ENCODE measurements at regions not wholly inside any gene's neighbourhood (a gene's known extent, or its start where the extent isn't known, plus 50 kb on each side); places are given as distances from the start of the nearest gene placed in this dataset.

DNA sequence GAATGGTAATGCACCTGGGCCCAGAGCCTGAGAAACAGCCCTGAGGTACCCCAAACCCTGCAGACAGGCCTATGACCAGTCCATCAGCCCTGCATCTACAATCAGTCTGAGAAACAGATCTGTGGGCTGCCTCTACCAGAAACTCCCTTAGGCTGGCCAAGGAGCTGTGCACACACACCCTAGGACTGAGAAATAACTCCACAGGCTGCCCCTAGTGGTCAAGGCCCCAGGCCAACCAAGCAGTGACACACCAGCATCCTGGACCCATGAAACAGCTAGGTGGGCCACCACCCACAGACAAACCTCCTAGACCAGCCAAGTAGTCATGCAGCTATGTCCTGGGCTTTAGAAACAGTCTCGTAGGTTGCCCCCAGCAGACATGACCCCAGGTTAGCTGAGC, 253.6 kb upstream of the VLDLR start (continued):
- TF ChIP-seq SMAD3 (CRISPR knock-in tag; conservative IDR thresholded peaks at IDR 0.05), result no peak
- TF ChIP-seq NCOA2 (IDR thresholded peaks at IDR 0.05; ENCODE audit: partially characterized antibody in 2 of 2), result no peak
- TF ChIP-seq CREM (IDR thresholded peaks at IDR 0.05; ENCODE audit: low read depth), result no peak
- no peak for TF ChIP-seq ZEB2 (IDR thresholded peaks at IDR 0.05)
- no peak for TF ChIP-seq SMAD2 (IDR thresholded peaks at IDR 0.05; ENCODE audit: low read depth, low read length)

DNA sequence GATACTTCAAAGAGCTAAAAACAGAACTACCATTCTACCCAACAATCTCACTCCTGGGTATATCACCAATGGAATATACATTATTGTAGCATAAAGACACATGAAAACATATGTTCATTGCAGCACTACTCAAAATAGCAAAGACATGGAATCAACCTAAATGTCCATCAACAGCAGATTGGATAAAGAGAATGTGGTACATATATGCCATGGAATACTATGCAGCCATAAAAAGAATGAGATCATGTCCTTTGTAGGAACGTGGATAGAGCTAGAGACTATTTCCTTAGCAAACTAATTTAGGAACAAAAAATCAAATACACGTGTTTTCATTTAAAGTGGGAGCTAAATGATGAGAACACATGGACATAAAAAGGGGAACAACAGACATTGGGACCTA, 247.9 kb upstream of the VLDLR start:
- intact Hi-C loops (cut with micrococcal nuclease) (no loop called here), in situ Hi-C loops (cut with MboI) (no loop called here)
- no peaks in the 10 kb centered on the region for H3K36me3 ChIP-seq (ENCODE audit: control insufficient read depth, insufficient read depth, low read length)
- no peaks in the 10 kb centered on the region for H3K9me1 ChIP-seq (ENCODE audit: control insufficient read depth, insufficient read depth, low read length)
- no peak overlapping the region for H3K4me2 ChIP-seq (ENCODE audit: insufficient read depth, low read length)
- H3K4me3 ChIP-seq, result no peak overlapping the region
- no peaks in the 10 kb centered on the region for H3K79me2 ChIP-seq (ENCODE audit: control insufficient read depth, insufficient read depth, low read length)
- H4K20me1 ChIP-seq (replicated peaks; ENCODE audit: control insufficient read depth, insufficient read depth, low read length), result no peaks in the 10 kb centered on the region
- H3K4me1 ChIP-seq (replicated peaks in 1 of 2; ENCODE audit: control insufficient read depth in 2 of 2, insufficient read depth in 2 of 2, low read length in 2 of 2), result no peaks in the 10 kb centered on the region
- FAIRE-seq (no peak), ATAC-seq (no peak), DNase-seq (ENCODE audit: extremely low read depth in 1 of 4, low spot score in 3 of 4) (no peak)
- WGBS (ENCODE audit: insufficient coverage, low coverage, missing lambda C conversion rate), result 0% methylated on average over 2 of the region's 2 CpGs
- no peak overlapping the region for H3K27ac ChIP-seq (ENCODE audit: extremely low read depth, low read depth, low read length)
- H2AFZ ChIP-seq (ENCODE audit: low read depth, low read length), result no peak overlapping the region
- H3K27me3 ChIP-seq (ENCODE audit: control insufficient read depth in 2 of 2, insufficient read depth in 2 of 2, low read length in 2 of 2), result no peaks in the 10 kb centered on the region
- no peaks in the 10 kb centered on the region for H3K9me3 ChIP-seq (replicated peaks; ENCODE audit: control insufficient read depth, insufficient read depth, low read depth, low read length)
- ChIA-PET CTCF (ENCODE audit: low intra/inter-chr PET ratio) (no interaction called here), POLR2A (interaction anchor here (1.0 kb wide), 1 partner anchor 15 kb away, joined by 3 read pairs; no protein-coding TSS in a partner anchor)
- H3K9ac ChIP-seq (ENCODE audit: insufficient read depth in 1 of 2, low read depth in 2 of 2, low read length in 2 of 2), result no peak overlapping the region
- no TSS peak for BruUV-seq (replicated peaks)
- no peak for TF ChIP-seq ZNF431 (CRISPR knock-in tag; IDR thresholded peaks at IDR 0.05)
- no peak for TF ChIP-seq ELF1 (tag; IDR thresholded peaks at IDR 0.05)
- TF ChIP-seq SMARCA4 (IDR thresholded peaks at IDR 0.05), result no peak
- no peak for TF ChIP-seq POLR2AphosphoS5 (IDR thresholded peaks at IDR 0.05; ENCODE audit: control insufficient read depth, insufficient read depth, low read depth, low read length)
- TF ChIP-seq, protein P1, sequence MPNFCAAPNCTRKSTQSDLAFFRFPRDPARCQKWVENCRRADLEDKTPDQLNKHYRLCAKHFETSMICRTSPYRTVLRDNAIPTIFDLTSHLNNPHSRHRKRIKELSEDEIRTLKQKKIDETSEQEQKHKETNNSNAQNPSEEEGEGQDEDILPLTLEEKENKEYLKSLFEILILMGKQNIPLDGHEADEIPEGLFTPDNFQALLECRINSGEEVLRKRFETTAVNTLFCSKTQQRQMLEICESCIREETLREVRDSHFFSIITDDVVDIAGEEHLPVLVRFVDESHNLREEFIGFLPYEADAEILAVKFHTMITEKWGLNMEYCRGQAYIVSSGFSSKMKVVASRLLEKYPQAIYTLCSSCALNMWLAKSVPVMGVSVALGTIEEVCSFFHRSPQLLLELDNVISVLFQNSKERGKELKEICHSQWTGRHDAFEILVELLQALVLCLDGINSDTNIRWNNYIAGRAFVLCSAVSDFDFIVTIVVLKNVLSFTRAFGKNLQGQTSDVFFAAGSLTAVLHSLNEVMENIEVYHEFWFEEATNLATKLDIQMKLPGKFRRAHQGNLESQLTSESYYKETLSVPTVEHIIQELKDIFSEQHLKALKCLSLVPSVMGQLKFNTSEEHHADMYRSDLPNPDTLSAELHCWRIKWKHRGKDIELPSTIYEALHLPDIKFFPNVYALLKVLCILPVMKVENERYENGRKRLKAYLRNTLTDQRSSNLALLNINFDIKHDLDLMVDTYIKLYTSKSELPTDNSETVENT (CRISPR knock-in tag; IDR thresholded peaks at IDR 0.05), result no peak
- TF ChIP-seq ZNF224 (CRISPR knock-in tag; IDR thresholded peaks at IDR 0.05), result no peak
- no peak for TF ChIP-seq BRD9 (IDR thresholded peaks at IDR 0.05; ENCODE audit: low read depth, partially characterized antibody)
- no peak for TF ChIP-seq KAT8 (IDR thresholded peaks at IDR 0.05; ENCODE audit: low read depth)
